Hepatocyte (in vitro differentiated cells): ENCODE measurements at regions not wholly inside any gene's neighbourhood (a gene's known extent, or its start where the extent isn't known, plus 50 kb on each side); places are given as distances from the start of the nearest gene placed in this dataset.

Experiments used
- EZH2 ChIP-seq: fragments of 200-600 bp; sonication (generic); IDR thresholded peaks from 2 replicates; pipeline ENCODE4 v1.6.1; 2016; ENCODE audit warnings: antibody characterized with exemption, mild to moderate bottlenecking, borderline replicate concordance
- TF ChIP-seq, protein P1 (sequence below): fragments of 200-600 bp; sonication (generic); IDR thresholded peaks from 2 replicates; pipeline ENCODE4 v1.5.1; 2016; ENCODE audit warnings: antibody characterized with exemption, mild to moderate bottlenecking; ENCODE audit not compliant: poor library complexity

DNA sequence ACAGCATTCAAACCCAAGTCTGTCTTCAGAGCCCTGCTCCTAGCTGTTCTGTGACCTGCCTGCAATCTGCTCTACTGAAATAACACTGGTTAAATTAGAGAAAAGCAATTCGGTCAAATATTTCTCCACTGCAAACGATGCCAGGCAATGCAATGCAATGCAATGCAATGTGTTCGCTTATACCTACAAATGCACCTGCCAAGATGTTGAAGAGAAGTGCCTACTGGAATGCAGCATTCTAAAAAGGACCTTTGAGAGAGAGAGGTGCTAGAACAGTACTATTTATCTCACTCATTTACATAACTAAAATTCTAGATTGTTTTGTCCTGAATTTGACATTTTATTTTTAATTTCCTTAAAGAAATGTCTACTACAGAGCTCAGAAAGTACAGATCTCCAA, 157.3 kb upstream of the CDK1 start:
- TF ChIP-seq, protein P1, sequence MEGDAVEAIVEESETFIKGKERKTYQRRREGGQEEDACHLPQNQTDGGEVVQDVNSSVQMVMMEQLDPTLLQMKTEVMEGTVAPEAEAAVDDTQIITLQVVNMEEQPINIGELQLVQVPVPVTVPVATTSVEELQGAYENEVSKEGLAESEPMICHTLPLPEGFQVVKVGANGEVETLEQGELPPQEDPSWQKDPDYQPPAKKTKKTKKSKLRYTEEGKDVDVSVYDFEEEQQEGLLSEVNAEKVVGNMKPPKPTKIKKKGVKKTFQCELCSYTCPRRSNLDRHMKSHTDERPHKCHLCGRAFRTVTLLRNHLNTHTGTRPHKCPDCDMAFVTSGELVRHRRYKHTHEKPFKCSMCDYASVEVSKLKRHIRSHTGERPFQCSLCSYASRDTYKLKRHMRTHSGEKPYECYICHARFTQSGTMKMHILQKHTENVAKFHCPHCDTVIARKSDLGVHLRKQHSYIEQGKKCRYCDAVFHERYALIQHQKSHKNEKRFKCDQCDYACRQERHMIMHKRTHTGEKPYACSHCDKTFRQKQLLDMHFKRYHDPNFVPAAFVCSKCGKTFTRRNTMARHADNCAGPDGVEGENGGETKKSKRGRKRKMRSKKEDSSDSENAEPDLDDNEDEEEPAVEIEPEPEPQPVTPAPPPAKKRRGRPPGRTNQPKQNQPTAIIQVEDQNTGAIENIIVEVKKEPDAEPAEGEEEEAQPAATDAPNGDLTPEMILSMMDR, result no peak
- no peak for TF ChIP-seq EZH2
